BE2C (cell line): ENCODE measurements at regions not wholly inside any gene's neighbourhood (a gene's known extent, or its start where the extent isn't known, plus 50 kb on each side); places are given as distances from the start of the nearest gene placed in this dataset.

Experiments used
- DNase-seq: peaks from one replicate; pipeline ENCODE4 v3.0.0-alpha.2; 2020
- H3K27me3 ChIP-seq: fragments of 250-450 bp; sonication (Bioruptor Pico); 2 replicates; pipeline ENCODE4 v1.5.1; 2020; ENCODE audit warnings: mild to moderate bottlenecking
- H3K36me3 ChIP-seq: fragments of 250-450 bp; sonication (Bioruptor Pico); 2 replicates; pipeline ENCODE4 v1.5.1; 2020; ENCODE audit warnings: mild to moderate bottlenecking
- H3K4me1 ChIP-seq: fragments of 250-450 bp; sonication (Bioruptor Pico); 2 replicates; pipeline ENCODE4 v1.5.1; 2020
- H3K4me3 ChIP-seq: 2 replicates; pipeline ENCODE4 v1.5.1; 2011; ENCODE audit warnings: low read depth, low read length
- H3K9me3 ChIP-seq: fragments of 250-450 bp; sonication (Bioruptor Pico); 2 replicates; pipeline ENCODE4 v1.5.1; 2020
- TF ChIP-seq, protein P1 (sequence below): IDR thresholded peaks from 2 replicates; pipeline ENCODE4 v1.5.1; 2012; ENCODE audit warnings: mild to moderate bottlenecking, low read depth, low read length

- DNase-seq, result no peak
- Histone ChIP-seq H3K36me3 (no peaks in the 10 kb centered on the region), H3K9me3 (no peaks in the 10 kb centered on the region; the same call in 1 of the 2 replicates), H3K4me1 (no peaks in the 10 kb centered on the region), H3K27me3 (no peaks in the 10 kb centered on the region), H3K4me3 (no peak overlapping the region)
- TF ChIP-seq, protein P1, sequence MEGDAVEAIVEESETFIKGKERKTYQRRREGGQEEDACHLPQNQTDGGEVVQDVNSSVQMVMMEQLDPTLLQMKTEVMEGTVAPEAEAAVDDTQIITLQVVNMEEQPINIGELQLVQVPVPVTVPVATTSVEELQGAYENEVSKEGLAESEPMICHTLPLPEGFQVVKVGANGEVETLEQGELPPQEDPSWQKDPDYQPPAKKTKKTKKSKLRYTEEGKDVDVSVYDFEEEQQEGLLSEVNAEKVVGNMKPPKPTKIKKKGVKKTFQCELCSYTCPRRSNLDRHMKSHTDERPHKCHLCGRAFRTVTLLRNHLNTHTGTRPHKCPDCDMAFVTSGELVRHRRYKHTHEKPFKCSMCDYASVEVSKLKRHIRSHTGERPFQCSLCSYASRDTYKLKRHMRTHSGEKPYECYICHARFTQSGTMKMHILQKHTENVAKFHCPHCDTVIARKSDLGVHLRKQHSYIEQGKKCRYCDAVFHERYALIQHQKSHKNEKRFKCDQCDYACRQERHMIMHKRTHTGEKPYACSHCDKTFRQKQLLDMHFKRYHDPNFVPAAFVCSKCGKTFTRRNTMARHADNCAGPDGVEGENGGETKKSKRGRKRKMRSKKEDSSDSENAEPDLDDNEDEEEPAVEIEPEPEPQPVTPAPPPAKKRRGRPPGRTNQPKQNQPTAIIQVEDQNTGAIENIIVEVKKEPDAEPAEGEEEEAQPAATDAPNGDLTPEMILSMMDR, result no peak
Observed at GRCh38 chr11:80898910-80899309, 1458.1 kb upstream of the TENM4 start.

- TF ChIP-seq, protein P1, result no peak
- Histone ChIP-seq H3K4me3 (no peak overlapping the region), H3K36me3 (no peaks in the 10 kb centered on the region), H3K9me3 (no peaks in the 10 kb centered on the region), H3K4me1 (no peaks in the 10 kb centered on the region), H3K27me3 (no peaks in the 10 kb centered on the region)
- DNase-seq, result no peak
Observed at GRCh38 chr11:80886684-80887083, 1445.9 kb upstream of the TENM4 start.

DNA sequence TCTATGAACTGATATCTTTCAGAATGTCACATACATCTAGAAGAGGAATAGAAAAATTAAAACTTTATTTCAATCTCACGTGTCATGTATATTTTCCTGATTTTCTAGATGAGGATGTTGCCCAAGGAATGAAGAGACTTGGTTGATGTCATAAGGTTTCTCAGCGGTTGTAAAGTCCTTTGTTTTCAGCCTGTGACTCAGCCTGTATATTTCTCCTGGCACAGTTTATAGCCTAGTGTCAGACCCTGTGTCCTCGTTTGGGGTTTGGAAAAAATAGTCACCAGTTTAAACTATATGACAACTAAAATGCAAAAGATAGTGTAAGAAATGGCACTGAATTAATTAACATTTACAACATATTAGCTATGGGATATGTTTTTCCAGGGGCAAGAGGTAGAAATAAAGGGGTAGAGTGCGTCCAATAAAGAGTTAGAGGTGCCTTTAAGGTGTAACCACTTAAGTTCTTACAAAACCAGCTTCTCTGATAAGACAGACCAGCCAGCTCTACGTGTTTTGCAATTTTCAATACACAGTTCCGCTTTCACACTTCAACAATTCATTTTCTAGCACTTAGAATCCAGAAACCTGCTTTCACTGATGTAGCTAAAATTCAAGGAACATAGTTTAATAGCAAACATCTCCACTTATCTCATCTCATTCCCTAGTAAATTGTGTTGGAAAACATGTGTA, 1432.6 kb upstream of the TENM4 start:
- H3K4me1 ChIP-seq, result no peaks in the 10 kb centered on the region
- no peak for DNase-seq
- no peaks in the 10 kb centered on the region for H3K9me3 ChIP-seq
- no peaks in the 10 kb centered on the region for H3K27me3 ChIP-seq
- TF ChIP-seq, protein P1, result no peak
- no peak overlapping the region for H3K4me3 ChIP-seq
- H3K36me3 ChIP-seq, result no peaks in the 10 kb centered on the region

GRCh38 chr11:80872116-80872728, 1431.4 kb upstream of the TENM4 start:
- Histone ChIP-seq H3K4me1 (no peaks in the 10 kb centered on the region), H3K36me3 (no peaks in the 10 kb centered on the region), H3K4me3 (no peak overlapping the region), H3K9me3 (no peaks in the 10 kb centered on the region), H3K27me3 (no peaks in the 10 kb centered on the region)
- TF ChIP-seq, protein P1, result no peak
- DNase-seq, result no peak

DNA sequence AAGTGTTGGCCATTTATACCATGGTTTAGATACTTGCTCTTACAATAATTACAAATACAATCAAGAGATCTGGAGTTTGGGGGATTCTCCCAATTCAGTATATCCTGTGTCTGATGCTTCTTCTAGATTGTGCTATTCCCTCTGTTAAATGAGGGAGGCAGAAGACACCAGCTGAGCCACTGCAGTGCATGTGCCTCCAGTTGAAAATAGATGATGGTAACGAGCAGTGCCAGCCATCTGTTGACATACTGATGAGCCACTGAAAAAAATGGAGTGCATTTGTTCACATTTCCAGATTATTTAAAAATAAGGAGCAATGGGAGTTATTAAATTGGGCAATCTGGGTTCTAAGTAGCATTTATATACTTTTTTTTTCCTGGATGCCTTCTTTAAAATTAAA, 1428.0 kb upstream of the TENM4 start:
- Histone ChIP-seq H3K27me3 (no peaks in the 10 kb centered on the region), H3K9me3 (no peaks in the 10 kb centered on the region)
- DNase-seq, result no peak

GRCh38 chr11:80862011-80862410, 1421.2 kb upstream of the TENM4 start:
- Histone ChIP-seq H3K4me3 (no peak overlapping the region), H3K36me3 (no peaks in the 10 kb centered on the region), H3K4me1 (no peaks in the 10 kb centered on the region), H3K27me3 (no peaks in the 10 kb centered on the region), H3K9me3 (no peaks in the 10 kb centered on the region)
- no peak for DNase-seq
- TF ChIP-seq, protein P1, result no peak

More for the DNA sequence above, 1428.0 kb upstream of the TENM4 start:
- Histone ChIP-seq H3K36me3 (no peaks in the 10 kb centered on the region), H3K4me1 (no peaks in the 10 kb centered on the region), H3K4me3 (no peak overlapping the region)
- TF ChIP-seq, protein P1, result no peak
